ENCODE measurements at regions not wholly inside any gene's neighbourhood (a gene's known extent, or its start where the extent isn't known, plus 50 kb on each side); places are given as distances from the start of the nearest gene placed in this dataset.

DNA sequence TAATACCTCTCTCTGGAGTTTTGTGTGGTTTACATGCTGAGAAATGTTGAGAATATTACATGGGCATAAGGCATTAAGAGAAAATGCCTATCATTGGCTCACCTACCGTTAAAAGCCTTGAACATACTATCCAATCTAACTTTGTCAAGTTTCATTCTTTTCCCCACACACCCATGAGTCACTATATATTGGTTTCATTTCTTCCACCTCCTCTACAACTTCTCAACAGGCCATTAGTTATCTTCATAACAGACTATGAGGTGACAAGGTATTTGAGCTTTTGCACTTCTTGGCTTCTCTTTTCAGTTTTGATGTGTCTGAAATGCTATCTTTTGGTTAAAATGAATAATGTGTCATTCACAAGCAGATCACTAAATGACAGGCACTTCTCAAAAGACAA lies 288.0 kb downstream of the KCNN2 start:
- ATAC-seq (ENCODE audit: low read depth in 2 of 2), result no peak
- Mint-ChIP-seq H3K9me3 (peaks cover 0 to 7% (median 2%) of the 10 kb centered on the region in 7 donors), H3K4me3 (no peak overlapping the region)

DNA sequence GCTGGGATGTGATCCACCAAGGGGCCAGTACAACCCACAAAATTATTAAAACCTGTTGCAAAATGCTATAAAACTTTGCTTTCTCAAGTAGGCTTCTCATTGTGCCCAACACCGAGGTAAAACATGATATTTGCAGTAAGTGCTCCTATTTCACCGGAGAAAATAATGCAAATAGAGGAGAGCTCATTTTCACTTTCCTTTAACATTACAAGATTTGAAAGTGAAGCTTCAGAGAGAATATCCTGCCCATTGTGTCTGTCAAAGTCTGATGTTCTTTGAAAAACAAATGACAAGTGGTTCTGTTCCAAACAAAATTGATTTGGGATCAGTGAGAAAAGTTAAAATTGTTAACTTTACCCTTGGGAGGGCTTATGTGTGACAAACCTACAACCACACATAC lies 287.1 kb downstream of the KCNN2 start:
- Mint-ChIP-seq H3K9me3 (peaks cover 0 to 13% (median 5%) of the 10 kb centered on the region in 7 donors), H3K27ac (no peak overlapping the region), H3K4me1 (no peaks in the 10 kb centered on the region), H3K27me3 (no peaks in the 10 kb centered on the region), H3K4me3 (no peak overlapping the region), H3K36me3 (no peaks in the 10 kb centered on the region)
- no peak for ATAC-seq (ENCODE audit: low read depth in 2 of 2)
- DNase-seq, result no peak

More for the DNA sequence above, 288.0 kb downstream of the KCNN2 start:
- H3K4me1 Mint-ChIP-seq, result no peaks in the 10 kb centered on the region
- DNase-seq, result no peak
- no peaks in the 10 kb centered on the region for H3K27me3 Mint-ChIP-seq
- H3K27ac Mint-ChIP-seq, result no peak overlapping the region
- no peaks in the 10 kb centered on the region for H3K36me3 Mint-ChIP-seq

DNA sequence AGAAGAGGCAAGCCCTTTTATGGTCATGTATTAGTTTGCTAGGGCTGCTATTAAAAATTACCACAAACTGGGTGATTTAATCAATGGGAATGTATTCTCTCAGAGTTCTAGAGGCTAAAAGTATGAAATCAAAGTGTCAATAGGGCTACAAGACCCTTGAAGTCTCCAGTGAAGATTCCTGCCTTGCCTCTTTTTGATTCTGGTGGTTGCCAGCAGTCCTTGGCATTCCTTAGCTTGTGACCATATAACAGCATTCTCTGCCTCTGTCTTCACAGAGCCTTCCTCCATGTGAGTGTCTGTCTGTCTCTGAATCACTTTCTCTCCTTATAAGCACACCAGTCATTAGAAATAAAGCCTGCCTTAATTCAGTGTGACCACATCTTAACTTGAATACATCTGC lies 282.7 kb downstream of the KCNN2 start:
- DNase-seq (no peak), ATAC-seq (ENCODE audit: low read depth in 2 of 2) (no peak)
- Mint-ChIP-seq H3K4me1 (no peaks in the 10 kb centered on the region), H3K27me3 (no peaks in the 10 kb centered on the region), H3K4me3 (no peak overlapping the region), H3K36me3 (no peaks in the 10 kb centered on the region), H3K27ac (no peak overlapping the region), H3K9me3 (peaks cover 0 to 25% (median 15%) of the 10 kb centered on the region in 7 donors)

GRCh38 chr5:114636271-114636670 lies 274.4 kb downstream of the KCNN2 start:
- Mint-ChIP-seq H3K4me1 (no peaks in the 10 kb centered on the region), H3K9me3 (peaks cover 0 to 10% (median 6%) of the 10 kb centered on the region in 7 donors), H3K27ac (no peak overlapping the region), H3K4me3 (no peak overlapping the region), H3K36me3 (no peaks in the 10 kb centered on the region), H3K27me3 (no peaks in the 10 kb centered on the region)
- no peak for DNase-seq
- ATAC-seq (ENCODE audit: low read depth in 2 of 2), result no peak

DNA sequence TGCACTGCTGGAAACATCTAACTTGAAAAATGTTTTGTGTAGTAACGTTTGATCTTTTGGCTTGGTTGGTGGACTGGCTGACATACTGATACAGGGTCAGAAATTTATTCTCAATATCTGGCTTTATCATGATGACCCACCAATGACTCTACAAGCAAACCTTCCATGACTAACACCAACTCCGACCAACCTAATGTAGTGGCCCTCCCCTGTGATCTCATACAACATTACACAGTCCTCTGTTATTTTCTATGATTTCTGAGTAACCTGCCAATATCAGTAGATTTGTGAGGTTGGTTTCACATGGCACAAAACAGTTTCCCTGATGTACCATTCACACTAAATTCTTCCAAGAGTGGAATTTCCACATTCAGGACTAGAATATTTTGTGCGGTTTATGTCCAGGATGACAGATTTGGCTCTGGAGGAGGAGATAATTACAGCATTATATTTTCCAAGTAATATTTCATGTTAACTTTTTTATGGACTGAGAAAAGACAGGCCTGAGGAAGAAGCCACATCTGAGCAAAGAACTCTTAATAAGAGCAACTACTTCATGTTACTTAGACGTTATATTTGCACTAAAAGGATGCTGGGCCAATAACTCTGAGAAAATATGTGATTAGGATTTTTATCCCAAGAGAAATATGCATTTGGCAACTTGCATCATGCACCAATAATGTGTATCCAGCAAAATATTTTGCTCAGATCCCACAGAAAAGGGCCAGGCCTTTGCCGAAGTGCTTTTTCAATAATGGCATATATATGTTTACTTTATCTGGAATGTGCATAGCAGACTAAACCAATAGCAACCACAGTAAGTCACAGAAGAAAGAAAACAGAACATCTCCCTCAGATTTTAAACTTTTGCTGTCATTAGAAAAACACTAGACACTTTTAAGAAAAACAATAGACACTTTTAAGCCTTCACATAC lies 273.4 kb downstream of the KCNN2 start:
- H3K36me3 Mint-ChIP-seq, result no peaks in the 10 kb centered on the region
- peaks cover 0 to 8% (median 3%) of the 10 kb centered on the region in 7 donors for H3K9me3 Mint-ChIP-seq
- H3K4me1 Mint-ChIP-seq, result no peaks in the 10 kb centered on the region
- no peak for DNase-seq
- no peak for ATAC-seq (ENCODE audit: low read depth in 2 of 2)
- no peaks in the 10 kb centered on the region for H3K27me3 Mint-ChIP-seq
- H3K27ac Mint-ChIP-seq, result no peak overlapping the region
- no peak overlapping the region for H3K4me3 Mint-ChIP-seq

DNA sequence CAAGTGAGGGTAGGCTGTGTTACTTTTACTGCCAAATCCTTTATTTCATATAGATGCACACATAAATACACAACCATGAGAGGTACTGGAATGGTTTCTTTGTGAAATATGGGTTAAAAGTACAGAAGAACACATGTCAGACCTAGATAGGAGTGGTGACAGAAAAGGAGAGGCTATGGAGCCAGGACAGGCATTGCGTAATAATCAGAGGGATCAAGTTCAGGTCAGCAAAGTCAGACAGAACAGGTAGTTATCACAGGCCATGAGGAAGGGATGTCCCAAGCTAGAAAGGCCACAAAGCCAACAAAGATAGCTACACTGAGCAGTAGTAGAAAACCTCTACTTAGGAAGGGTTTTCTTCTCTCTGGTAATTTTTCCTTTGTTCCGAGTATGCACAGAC lies 272.6 kb downstream of the KCNN2 start:
- no peak for ATAC-seq (ENCODE audit: low read depth in 2 of 2)
- H3K9me3 Mint-ChIP-seq, result peaks cover 0 to 8% (median 2%) of the 10 kb centered on the region in 7 donors

DNA sequence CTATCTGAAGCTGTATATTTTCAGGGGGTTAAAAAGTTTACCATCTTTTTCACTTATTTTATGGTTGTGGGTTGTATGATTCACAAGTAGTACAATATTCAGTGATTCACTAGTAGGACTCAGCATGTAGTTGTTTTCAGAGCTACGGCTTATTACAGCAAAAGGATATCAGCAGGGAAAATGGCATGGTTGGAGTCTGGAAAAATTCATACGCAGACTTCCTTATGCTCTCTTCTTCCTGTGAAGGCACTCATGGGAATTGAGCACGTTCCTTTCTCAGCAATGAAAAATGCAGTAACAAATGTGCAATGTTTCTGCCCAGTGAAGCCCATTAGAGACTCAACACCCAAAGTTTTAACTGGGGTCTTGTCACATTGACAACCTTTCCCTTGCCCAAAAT lies 250.5 kb downstream of the KCNN2 start:
- H3K27ac Mint-ChIP-seq, result no peak overlapping the region
- no peaks in the 10 kb centered on the region for H3K27me3 Mint-ChIP-seq
- H3K9me3 Mint-ChIP-seq, result peaks cover 3 to 10% (median 6%) of the 10 kb centered on the region in 7 donors
- DNase-seq (no peak), ATAC-seq (ENCODE audit: low read depth in 2 of 2) (no peak)
- no peak overlapping the region for H3K4me3 Mint-ChIP-seq
- H3K36me3 Mint-ChIP-seq, result no peaks in the 10 kb centered on the region
- H3K4me1 Mint-ChIP-seq, result no peaks in the 10 kb centered on the region

More for the DNA sequence above, 272.6 kb downstream of the KCNN2 start:
- H3K4me1 Mint-ChIP-seq, result no peaks in the 10 kb centered on the region
- no peak overlapping the region for H3K27ac Mint-ChIP-seq
- no peaks in the 10 kb centered on the region for H3K36me3 Mint-ChIP-seq
- no peaks in the 10 kb centered on the region for H3K27me3 Mint-ChIP-seq
- DNase-seq, result no peak
- H3K4me3 Mint-ChIP-seq, result no peak overlapping the region

DNA sequence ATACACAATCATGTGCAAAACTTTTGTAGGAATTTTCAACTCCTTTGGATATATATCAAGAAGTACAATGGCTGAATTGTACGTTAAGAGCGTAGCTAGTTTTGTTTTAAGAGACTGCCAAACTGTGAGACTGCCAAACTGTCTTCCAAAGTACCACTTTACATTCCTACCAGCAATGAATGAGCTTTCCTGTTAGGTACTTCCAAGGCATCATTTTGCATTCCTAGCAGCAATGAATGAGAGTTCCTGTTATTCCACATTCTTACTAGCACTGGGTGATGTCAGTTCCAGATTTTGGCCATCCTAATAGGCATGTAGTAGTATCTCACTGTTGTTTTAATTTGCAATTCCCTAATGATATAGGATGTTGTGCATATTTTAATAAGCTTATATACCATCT lies 219.3 kb downstream of the KCNN2 start:
- H3K36me3 Mint-ChIP-seq, result no peaks in the 10 kb centered on the region
- ATAC-seq (ENCODE audit: low read depth in 2 of 2) (no peak), DNase-seq (no peak)
- no peak overlapping the region for H3K27ac Mint-ChIP-seq
- no peaks in the 10 kb centered on the region for H3K4me1 Mint-ChIP-seq
- no peak overlapping the region for H3K4me3 Mint-ChIP-seq
- H3K9me3 Mint-ChIP-seq, result peaks cover 2 to 16% (median 6%) of the 10 kb centered on the region in 7 donors
- H3K27me3 Mint-ChIP-seq, result no peaks in the 10 kb centered on the region

GRCh38 chr5:114565871-114566270 lies 204.0 kb downstream of the KCNN2 start:
- Mint-ChIP-seq H3K27me3 (no peaks in the 10 kb centered on the region), H3K27ac (no peak overlapping the region), H3K36me3 (no peaks in the 10 kb centered on the region), H3K9me3 (peaks cover 4 to 18% (median 12%) of the 10 kb centered on the region in 7 donors), H3K4me3 (no peak overlapping the region), H3K4me1 (no peaks in the 10 kb centered on the region)
- ATAC-seq (ENCODE audit: low read depth in 2 of 2), result no peak
- DNase-seq, result no peak

DNA sequence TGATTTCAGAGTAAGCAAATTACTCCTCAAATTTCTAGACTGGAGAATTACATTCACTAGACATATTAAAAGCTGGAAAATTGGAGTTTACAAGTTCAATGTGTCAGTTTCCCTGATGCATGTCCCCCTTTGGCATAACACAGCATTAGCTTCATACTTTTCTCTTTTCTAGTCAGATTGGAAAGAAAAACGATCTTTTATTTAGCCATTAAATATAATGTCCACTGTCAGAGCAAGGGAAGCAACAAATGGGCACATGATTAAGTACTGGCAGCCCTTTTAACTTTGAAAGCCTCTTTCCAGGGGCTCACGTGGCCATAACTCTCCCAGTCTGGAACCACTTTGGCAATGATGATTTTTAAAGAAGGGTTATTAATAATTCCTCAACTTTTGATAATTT lies 203.3 kb downstream of the KCNN2 start:
- ATAC-seq (ENCODE audit: low read depth in 2 of 2), result no peak
- Mint-ChIP-seq H3K4me3 (no peak overlapping the region), H3K27ac (no peak overlapping the region), H3K9me3 (peaks cover 4 to 16% (median 11%) of the 10 kb centered on the region in 7 donors), H3K4me1 (no peaks in the 10 kb centered on the region), H3K27me3 (no peaks in the 10 kb centered on the region), H3K36me3 (no peaks in the 10 kb centered on the region)
- no peak for DNase-seq

DNA sequence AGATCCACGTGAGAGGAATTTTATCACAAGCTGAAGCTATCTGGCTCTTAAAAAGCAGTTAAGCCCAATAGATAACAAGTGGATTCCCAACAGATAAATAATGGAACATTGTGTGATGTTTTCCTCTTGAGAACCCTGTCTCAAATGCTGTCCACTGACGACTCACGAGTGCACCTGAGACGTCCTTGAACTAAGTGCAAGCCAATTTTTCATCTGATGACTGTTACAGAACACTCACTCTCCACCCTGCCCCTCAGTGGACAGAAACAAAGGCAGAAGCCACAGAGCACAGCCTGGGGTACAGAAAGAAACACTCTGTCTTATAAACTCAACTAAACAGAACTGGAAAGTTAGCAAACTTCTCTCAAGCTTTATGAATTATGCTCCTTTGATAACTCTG lies 199.5 kb downstream of the KCNN2 start:
- Mint-ChIP-seq H3K4me1 (no peaks in the 10 kb centered on the region), H3K27ac (no peak overlapping the region), H3K4me3 (no peak overlapping the region), H3K27me3 (no peaks in the 10 kb centered on the region), H3K36me3 (no peaks in the 10 kb centered on the region), H3K9me3 (peaks cover 0 to 2% (median 0%) of the 10 kb centered on the region in 7 donors)
- DNase-seq, result no peak
- no peak for ATAC-seq (ENCODE audit: low read depth in 2 of 2)
